ENCODE measurements at regions not wholly inside any gene's neighbourhood (a gene's known extent, or its start where the extent isn't known, plus 50 kb on each side); places are given as distances from the start of the nearest gene placed in this dataset.

DNA sequence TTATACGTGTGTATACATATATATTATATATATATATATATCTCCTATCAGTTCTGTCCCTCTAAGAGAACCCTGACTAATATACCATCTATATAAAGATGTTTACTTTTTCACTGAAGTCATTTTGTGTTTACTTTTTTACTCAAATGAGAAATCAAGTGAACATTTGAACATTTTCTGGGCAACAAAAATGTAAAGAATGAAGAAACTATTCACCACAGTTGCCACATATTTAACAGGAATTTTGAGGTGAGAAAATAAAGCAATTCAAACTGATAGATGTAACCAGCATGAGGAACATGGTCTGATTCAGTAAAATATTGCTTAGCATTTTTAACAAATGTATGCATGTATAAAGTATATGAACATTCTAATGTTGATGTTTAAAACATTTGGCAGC lies 299.2 kb upstream of the KLHL1 start:
- no peak for DNase-seq (ENCODE audit: low read depth, low spot score)
- H3K4me3 ChIP-seq (ENCODE audit: low read length): no peak overlapping the region

DNA sequence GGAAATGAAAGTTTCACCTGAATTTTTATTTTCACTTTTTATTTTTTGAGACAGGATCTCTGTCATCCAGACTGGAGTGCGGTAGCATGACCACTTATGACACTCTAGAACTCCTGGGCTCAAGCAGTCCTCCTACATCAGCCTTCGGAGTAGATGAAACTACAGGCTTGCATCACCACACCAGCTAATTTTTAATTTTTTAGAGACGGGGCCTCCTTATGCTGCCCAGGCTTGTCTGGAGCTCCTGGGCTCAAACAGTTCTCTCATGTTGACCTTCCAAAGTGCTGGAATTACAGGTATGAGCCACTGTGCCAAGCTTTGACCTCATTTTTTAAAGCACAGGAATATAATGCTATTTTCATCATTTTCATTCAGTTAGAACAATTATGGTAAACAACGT lies 297.0 kb upstream of the KLHL1 start:
- DNase-seq (ENCODE audit: low read depth, low spot score): no peak
- no peak overlapping the region for H3K4me3 ChIP-seq (ENCODE audit: low read length)

DNA sequence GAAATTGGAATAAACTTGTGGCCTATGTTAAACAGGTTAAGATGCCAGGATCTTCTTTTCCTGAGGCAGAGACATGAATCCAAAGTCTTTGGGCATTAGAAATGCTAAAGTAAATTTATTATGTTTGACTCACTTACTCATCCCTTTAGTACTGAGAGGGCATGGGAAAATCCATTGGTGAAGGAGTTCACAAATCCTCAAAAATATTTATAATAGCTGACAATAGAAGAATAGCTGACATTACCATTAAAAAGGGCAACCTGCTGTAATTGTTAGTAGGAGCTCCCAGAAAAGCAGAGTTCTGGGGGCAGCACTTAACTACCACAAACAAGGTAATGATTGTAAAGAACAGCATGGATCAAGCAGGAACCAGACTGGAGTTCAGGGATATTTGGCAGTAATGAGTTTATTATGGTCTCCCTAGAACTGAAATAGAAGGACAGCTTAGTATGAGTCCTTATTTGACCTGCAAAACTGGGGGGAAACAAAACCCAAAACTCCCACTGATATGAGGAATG lies 285.8 kb upstream of the KLHL1 start:
- no peak overlapping the region for H3K4me3 ChIP-seq (ENCODE audit: low read length)
- DNase-seq (ENCODE audit: low read depth, low spot score): no peak

DNA sequence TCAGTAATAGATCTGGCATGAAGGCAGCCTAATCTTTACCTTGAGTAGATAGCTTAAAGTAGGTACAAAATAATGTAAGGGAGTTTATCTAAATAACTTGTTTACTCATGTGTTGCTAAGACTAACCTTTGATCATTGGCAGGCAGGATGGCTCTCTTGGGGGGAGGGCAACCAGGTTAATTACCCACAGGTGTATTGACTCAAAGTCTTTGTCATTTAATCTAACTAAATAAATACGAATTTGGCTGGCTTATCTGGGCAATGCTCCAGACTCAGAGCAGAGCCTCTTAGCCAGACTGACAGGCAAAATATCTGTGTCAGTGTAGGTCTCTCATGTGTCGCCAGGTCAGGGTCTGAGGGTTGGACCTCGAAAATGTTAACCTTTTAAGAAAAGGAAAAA lies 283.4 kb upstream of the KLHL1 start:
- H3K4me3 ChIP-seq (ENCODE audit: low read length): no peak overlapping the region
- DNase-seq (ENCODE audit: low read depth, low spot score): no peak

DNA sequence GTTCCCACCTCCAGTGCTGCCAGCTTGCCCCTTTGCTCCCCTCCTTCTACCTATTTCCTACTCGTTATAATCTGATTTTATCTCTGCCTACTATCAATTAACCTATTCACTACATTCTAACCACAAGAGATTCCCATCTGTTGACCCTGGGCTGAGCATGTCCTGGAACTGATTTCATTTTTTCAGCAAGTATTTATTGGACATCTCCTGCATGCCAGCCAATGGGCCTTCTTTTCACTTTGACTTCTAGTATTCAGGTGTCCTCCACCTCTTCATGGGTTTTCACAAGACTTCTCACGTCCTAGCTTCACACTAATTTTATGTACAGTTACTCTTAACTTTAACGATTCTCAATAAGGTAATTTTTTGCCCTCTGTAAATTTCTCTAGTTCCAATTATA lies 282.7 kb upstream of the KLHL1 start:
- H3K4me3 ChIP-seq (ENCODE audit: low read length): no peak overlapping the region
- no peak for DNase-seq (ENCODE audit: low read depth, low spot score)

DNA sequence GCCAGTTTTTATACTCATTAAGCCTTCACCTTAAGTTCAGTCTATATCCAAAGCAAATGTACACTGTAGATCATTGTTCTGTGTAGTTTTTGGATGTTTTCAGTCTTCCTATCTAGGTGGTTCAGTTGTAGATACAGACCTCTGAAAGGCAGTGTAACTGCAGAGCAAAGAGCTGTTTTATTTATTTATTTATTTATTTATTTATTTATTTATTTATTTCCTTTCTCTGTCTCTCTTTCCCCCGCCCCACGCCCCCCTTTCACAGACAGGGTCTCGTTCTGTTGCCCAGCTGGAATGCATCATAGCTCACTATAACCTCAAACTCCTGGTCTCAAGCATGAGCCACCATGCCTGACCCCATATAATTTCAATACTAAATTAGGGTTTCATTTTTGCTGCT lies 281.8 kb upstream of the KLHL1 start:
- no peak for DNase-seq (ENCODE audit: low read depth, low spot score)
- no peak overlapping the region for H3K4me3 ChIP-seq (ENCODE audit: low read length)

DNA sequence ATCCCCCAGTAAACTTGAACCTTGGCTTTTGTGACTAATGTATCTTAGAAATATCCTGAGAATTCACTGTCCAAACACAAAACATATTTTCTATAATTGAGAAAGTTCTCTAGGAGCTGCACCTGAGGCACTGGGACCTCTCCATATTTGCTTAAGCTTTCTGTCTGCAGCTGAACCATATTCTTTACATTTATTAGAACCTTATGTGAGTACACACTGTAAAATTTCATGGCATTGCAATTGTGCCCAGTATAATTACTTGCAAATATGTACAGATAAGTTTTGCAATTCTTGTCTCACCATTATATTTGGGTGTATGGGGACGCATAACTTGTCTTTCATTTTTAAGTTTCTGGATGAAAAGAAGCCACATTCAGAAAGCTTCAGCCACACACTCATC lies 280.7 kb upstream of the KLHL1 start:
- DNase-seq (ENCODE audit: low read depth, low spot score): no peak
- no peak overlapping the region for H3K4me3 ChIP-seq (ENCODE audit: low read length)

DNA sequence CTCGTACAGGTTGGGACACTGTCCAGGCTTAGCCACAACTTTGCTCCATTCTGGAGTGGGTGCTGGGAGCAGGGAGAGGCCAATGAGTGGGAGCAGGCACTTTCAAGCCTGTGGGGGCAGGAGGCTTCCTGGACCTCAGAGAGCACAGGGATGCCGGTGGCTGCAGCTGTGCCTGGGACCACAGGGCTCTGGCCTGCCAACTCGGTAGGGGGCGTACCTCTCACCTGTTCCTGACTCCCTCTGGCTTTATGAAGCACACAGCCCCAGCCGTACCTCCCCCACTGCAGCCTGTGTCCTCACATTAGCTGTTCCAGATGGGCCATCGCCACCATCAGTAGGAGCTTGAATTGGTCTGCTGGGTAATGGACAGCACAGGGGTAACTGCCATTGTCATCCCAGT lies 278.7 kb upstream of the KLHL1 start:
- H3K4me3 ChIP-seq (ENCODE audit: low read length): no peak overlapping the region
- no peak for DNase-seq (ENCODE audit: low read depth, low spot score)

DNA sequence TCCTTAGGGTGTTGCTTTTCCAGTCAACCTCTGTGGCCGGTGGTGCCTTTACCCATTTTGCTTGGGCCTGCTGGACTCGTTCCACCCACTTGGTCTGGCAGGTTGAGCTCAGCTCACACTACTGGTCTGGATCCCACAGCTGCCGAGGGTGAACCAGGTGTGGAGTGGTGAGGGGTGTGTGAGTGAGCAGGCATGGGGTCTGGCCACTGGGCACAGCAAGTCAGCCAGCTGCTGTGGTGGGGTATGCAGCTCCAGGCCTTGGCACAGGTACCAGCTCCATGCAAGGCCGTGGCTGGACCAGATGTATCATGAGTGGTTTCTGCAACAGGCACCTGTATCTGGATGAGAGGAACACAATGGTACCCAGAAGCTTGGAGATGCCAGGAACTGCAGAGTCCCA lies 277.6 kb upstream of the KLHL1 start:
- no peak for DNase-seq (ENCODE audit: low read depth, low spot score)
- H3K4me3 ChIP-seq (ENCODE audit: low read length): no peak overlapping the region

DNA sequence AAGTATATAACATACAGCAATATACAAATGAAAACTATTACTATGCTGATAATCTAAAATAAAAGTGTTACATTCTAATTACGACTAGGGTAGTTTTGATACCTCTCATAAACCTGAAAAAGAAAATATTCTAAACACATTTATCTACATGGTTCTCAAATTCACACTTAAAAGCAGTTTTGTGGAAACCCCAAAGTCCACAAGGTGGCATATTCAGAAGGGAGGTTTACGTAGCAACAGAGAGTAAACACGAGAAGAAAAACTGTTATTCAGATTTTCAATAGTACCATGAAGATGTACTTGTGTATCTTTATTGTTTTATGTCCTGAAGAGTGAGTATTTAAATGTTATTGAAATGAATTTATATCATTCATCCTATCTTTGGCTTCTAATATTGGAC lies 275.9 kb upstream of the KLHL1 start:
- DNase-seq (ENCODE audit: low read depth, low spot score): no peak
- H3K4me3 ChIP-seq (ENCODE audit: low read length): no peak overlapping the region

DNA sequence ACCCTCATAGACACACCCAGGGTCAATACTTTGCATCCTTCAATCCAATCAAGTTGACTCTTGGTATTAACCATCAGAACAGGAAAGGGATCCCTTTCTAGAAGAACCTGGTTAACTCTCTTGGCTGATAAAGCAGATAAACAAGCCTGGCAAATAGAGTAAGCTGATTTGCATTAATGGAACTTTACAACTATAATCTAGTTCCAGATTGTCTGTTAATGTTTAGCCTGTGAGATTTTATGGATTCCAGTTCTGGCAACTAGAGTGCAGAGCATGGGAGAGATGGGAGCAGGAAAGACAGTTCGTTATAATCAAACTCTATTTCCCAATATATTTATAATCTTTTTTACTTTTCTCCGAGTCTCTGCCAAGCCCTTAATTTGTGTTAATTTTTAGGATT lies 272.6 kb upstream of the KLHL1 start:
- DNase-seq (ENCODE audit: low read depth, low spot score): no peak
- H3K4me3 ChIP-seq (ENCODE audit: low read length): no peak overlapping the region

DNA sequence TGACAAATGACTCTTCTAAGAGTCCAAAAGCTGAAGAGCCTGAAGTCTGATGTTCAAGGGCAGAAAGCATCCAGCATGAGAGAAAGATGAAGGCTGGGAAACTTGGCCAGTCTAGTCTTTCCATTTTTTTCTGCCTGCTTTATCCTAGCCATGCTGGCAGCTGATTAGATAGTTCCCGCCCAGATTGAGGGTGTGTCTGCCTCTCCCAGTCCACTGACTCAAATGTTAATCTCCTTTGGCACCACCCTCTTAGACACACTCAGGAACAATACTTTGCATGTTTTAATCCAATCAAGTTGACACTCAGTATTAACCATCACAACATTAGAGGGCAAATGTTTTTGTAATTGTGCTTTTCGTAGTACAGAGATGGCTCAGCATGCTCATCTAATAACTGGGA lies 267.5 kb upstream of the KLHL1 start:
- no peak overlapping the region for H3K4me3 ChIP-seq (ENCODE audit: low read length)
- no peak for DNase-seq (ENCODE audit: low read depth, low spot score)

DNA sequence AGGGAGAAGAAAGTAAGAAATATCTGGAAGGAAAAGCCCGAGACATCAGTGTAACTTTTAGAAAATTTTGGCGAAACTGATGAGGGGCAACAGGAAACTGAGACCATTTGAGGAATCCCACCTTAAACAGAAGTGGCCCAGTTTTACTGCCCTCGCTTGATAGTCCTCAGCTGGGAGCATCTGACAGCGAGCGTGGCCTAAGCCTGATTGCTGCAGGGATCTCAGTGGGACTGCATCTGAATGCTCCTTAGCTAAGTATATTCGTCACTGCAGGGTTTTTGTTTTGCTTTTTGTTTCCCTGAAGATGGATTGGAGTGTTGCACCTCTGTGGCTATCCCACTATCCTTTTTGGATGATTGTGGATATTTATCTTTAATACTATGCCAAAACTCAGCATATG lies 262.7 kb upstream of the KLHL1 start:
- no peak for DNase-seq (ENCODE audit: low read depth, low spot score)
- no peak overlapping the region for H3K4me3 ChIP-seq (ENCODE audit: low read length)

DNA sequence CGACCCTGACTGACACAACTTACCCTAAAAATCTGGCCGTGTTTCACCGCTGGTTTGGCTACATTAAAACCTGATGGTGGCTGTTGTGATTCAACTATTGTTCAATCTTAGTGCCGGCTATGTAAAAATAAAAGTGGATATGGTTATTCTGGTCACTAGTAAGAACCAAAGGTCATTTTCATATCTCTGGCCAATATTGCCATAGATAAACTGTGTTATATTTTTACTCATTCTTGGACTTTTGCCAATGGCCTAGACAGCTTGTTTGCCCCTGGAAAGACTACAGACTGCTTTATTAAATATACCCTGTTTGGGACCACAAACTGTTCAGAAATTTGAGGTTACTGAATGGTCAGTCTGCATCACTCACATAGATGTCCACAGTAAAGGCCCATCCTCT lies 258.5 kb upstream of the KLHL1 start:
- DNase-seq (ENCODE audit: low read depth, low spot score): no peak
- H3K4me3 ChIP-seq (ENCODE audit: low read length): no peak overlapping the region

DNA sequence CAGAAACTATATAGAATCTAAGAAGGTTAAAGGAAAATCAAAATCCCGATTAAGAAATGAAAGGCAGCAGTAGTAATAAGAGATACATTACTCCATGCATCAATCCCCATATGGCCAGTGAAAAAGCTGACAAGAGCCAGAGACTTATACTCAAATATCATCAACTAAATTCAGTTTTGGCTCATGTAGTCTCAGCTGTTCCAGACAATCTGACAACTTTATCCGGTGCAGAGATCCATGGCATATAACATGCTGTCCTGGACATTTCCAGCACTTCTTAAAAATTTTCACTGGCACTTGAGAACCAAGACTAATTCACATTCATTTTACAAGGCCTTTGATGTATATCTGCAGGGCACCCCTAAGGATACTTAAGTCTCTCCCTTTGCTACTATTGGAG lies 255.7 kb upstream of the KLHL1 start:
- DNase-seq (ENCODE audit: low read depth, low spot score): no peak
- H3K4me3 ChIP-seq (ENCODE audit: low read length): no peak overlapping the region

DNA sequence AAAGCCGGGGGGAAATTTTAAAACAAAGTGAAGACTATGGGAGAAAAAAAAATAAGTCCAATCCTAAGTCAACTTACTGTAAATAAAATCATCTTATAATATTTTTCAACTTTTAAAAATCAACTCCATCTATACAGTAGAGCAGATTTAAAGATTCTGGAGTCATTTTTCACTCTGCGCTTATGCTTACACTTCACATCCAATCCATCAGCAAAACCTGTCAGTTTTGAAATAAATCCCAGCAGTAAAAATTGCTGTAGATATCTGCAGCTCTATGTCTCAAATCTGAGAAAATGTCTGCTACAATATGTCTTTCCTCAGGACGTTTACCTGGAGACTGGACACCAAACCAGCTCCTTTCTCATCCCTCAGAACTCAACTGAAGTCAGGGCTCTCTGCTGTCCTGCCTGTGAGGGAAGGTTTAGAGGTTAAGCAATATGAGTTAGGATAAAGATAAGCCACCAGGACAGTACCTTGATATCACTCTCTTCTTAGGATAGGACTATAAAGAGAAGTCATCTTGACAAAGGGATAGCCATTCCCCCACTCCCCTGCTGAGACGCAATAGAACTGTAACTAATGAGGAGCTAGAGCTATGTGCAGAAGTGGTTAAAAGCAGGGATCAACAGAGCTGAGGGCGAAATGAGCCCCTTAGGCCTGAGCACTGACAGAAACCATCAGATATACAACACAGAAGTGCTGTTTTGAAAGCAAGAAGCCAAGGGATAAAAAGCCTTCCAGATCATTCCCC lies 254.7 kb upstream of the KLHL1 start:
- H3K4me3 ChIP-seq (ENCODE audit: low read length): no peak overlapping the region
- no peak for DNase-seq (ENCODE audit: low read depth, low spot score)

DNA sequence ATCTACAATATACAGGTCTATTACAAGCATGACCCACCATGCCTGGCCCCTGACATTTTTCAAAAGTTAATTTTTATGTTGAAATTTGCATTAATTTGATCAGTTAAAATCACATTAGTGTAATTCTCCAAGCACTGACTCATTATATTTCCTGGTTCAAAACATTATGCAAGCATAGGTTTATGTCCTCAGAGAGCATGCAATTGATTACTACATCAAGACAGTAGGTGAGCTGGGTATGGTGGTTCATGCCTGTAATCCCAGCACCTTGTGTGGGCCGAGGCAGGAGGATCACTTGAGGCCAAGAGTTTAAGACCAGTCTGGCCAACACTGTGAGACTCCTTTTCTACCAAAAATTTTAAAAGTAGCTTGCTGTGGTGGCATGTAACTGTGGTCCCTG lies 248.8 kb upstream of the KLHL1 start:
- no peak for DNase-seq (ENCODE audit: low read depth, low spot score)
- no peak overlapping the region for H3K4me3 ChIP-seq (ENCODE audit: low read length)

DNA sequence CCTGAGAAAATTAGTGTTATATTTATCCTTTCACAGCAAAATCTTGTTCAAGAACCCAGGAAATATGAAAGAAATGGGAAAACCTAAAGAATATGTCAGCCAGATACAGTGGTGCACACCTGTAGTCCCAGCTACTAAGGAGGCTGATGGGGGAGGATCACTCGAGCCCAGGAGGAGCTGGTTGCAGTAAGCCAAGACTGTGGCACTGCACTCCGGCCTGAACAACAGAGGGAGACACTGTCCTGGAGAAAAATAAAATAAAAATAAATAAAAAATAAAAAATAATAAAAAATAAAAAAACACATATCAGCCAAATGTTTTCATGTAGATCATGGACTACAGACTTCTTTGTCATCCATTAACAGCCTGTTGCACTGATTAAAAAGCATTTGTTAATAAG lies 244.8 kb upstream of the KLHL1 start:
- H3K4me3 ChIP-seq (ENCODE audit: low read length): no peak overlapping the region
- no peak for DNase-seq (ENCODE audit: low read depth, low spot score)

DNA sequence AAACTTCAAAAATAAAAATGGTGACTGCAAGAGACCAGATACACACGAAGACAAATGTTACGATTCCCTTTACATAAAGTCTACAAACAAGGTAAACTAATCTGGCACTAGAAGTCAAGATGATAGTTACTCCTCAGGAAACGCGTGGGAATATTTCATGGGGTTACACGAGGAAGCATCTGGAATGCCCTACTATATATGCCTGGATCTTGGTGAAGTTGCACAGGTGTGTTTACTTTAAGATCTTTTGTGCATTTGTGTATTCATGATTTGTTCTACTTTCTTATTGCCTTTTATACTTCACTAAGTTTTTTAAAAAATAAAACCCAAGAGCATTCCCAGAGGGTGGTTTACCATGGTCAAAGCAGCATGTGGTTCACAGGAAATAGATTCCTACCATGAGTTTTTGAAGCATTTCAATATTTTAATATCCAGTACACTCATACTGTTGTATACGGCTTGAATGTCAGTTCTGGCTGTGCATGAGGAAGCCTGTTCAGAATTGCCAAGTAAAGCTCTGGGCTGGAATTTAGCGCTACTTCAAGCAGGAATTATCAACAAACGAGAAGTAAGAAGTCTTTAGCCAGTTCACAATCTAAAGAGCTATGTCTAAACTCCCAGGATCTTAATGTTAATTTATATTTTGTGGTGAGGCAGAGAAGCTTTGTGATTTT lies 239.8 kb upstream of the KLHL1 start:
- no peak overlapping the region for H3K4me3 ChIP-seq (ENCODE audit: low read length)

DNA sequence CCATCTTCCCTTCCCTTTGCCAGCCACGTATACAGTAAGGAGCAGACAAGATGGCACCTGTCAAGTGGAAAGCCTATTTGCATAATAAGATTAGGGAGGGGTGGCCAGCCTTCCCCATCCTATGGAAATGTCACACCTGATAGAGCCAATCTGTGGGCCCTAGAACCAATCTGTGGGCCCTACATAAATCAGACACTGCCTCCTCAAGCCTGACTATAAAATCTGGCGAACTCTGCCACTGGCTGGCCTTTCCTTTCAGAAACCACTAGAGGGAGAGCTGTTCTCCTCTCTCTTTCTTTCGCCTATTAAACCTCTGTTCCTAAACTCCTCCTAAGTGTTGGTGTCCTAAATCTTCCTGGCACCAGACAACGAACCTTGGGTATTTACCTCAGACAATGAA lies 231.5 kb upstream of the KLHL1 start:
- peak; percentile 14 for DNase-seq (ENCODE audit: low read depth, low spot score)
- H3K4me3 ChIP-seq (ENCODE audit: low read length): no peak overlapping the region

More for the DNA sequence above, 239.8 kb upstream of the KLHL1 start:
- DNase-seq (ENCODE audit: low read depth, low spot score): no peak

DNA sequence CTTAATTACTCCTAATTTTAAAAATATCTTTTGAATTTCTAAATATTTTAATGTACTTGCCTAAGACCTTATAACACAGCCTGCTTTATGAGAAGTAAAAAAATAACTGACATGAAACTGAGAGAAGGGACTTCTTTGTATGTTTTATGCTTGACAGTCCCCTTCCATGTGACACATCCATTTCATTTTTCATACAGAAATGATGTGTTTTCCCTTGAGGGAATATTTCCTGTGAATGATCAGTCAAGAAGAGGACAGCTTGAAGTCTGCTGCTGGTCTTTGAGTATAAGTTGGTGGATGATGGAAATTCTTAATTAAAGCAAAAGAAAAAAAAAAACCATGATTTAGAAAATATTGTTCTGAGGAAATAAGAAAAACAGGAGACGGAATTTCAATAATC lies 230.4 kb upstream of the KLHL1 start:
- H3K4me3 ChIP-seq (ENCODE audit: low read length): no peak overlapping the region
- DNase-seq (ENCODE audit: low read depth, low spot score): no peak

Data from Jurkat, Clone E6-1 (cell line).